ENCODE measurements at regions not wholly inside any gene's neighbourhood (a gene's known extent, or its start where the extent isn't known, plus 50 kb on each side); places are given as distances from the start of the nearest gene placed in this dataset.

DNA sequence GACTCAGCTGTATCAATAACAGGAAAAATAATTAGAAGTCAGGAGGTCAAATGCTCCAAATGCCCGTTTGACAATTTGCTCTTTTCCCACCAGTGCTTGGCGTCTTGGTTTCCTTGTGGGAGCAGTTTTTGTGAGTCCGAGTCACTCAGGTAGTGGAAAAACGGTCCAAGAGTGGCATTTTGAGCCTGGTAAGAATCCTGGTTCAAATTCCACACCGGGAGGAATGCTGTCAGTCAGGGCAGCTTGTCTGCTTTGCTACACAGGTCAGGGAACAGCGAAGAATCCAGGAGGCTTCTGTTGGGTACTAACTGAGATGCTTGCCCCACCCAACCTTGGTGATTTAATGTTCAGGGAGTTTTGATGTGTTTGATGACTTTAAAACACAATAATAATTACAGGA is 209.5 kb downstream of the HERPUD2 start:
- no peak overlapping the region for H3K27ac ChIP-seq
- TF ChIP-seq, protein P1, sequence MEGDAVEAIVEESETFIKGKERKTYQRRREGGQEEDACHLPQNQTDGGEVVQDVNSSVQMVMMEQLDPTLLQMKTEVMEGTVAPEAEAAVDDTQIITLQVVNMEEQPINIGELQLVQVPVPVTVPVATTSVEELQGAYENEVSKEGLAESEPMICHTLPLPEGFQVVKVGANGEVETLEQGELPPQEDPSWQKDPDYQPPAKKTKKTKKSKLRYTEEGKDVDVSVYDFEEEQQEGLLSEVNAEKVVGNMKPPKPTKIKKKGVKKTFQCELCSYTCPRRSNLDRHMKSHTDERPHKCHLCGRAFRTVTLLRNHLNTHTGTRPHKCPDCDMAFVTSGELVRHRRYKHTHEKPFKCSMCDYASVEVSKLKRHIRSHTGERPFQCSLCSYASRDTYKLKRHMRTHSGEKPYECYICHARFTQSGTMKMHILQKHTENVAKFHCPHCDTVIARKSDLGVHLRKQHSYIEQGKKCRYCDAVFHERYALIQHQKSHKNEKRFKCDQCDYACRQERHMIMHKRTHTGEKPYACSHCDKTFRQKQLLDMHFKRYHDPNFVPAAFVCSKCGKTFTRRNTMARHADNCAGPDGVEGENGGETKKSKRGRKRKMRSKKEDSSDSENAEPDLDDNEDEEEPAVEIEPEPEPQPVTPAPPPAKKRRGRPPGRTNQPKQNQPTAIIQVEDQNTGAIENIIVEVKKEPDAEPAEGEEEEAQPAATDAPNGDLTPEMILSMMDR (conservative IDR thresholded peaks at IDR 0.05), result no peak

- TF ChIP-seq, protein P1 (conservative IDR thresholded peaks at IDR 0.05), result no peak
- no peak overlapping the region for H3K27ac ChIP-seq
Observed at GRCh38 chr7:35483568-35483967, 211.4 kb downstream of the HERPUD2 start.

DNA sequence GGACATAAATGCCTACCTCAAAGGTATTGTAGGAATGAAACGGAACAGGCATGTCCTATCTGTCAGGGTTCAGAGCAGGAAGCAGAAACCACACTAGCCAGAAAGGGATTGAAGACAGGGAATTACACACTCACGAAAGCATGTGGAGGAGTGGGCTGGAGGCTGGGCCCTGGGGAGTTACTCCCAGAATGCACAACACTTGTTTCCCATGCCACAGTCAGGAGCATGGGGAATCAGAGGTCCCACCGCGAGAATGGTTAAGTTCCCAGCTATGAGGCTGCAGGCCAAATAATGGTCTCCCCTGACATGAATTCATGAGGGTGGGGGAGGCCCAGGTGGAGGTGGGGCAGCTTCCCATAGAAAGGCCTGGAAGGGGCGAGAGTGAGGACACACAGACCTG is 212.7 kb downstream of the HERPUD2 start:
- no peak overlapping the region for H3K27ac ChIP-seq
- TF ChIP-seq, protein P1 (conservative IDR thresholded peaks at IDR 0.05), result no peak

DNA sequence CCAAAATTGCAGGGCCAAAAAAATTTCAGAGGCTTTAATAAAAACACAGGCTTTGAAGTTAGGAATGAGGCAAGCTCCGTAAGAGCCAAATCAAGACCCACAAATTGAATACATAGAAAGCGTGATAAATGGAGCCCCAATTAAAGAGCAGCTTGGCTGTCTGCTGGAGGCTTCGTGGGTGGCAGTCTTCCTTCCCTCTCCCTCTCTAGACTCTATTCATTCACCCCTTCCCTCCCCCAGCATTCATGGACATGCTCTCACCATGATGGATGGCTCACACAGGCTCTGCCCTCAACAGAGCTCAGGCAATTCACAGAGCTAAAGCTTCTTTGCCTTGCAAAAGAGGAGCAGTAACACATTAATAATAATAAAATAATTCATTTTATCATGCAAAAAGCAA is 214.1 kb downstream of the HERPUD2 start:
- TF ChIP-seq, protein P1 (conservative IDR thresholded peaks at IDR 0.05), result no peak
- no peak overlapping the region for H3K27ac ChIP-seq

GRCh38 chr7:35477609-35478008 is 217.3 kb downstream of the HERPUD2 start:
- no peak overlapping the region for H3K27ac ChIP-seq
- TF ChIP-seq, protein P1 (conservative IDR thresholded peaks at IDR 0.05), result no peak

- H3K27ac ChIP-seq, result no peak overlapping the region
- TF ChIP-seq, protein P1 (conservative IDR thresholded peaks at IDR 0.05), result no peak
Observed at GRCh38 chr7:35474100-35474499, 220.2 kb upstream of the TBX20 start.

GRCh38 chr7:35468606-35469005 is 214.7 kb upstream of the TBX20 start:
- H3K27ac ChIP-seq, result no peak overlapping the region
- TF ChIP-seq, protein P1 (conservative IDR thresholded peaks at IDR 0.05), result no peak
